Kidney (tissue), 13 donors: ENCODE measurements at regions not wholly inside any gene's neighbourhood (a gene's known extent, or its start where the extent isn't known, plus 50 kb on each side); places are given as distances from the start of the nearest gene placed in this dataset.
A peak's percentile ranks its signal among the peaks of the same experiment; 100 is the strongest.

Experiments
- DNase-seq, 5 donors: peaks; one replicate each; pipeline ENCODE4 v3.0.0-alpha.2; 2013 to 2020
- FAIRE-seq: peaks from 2 replicates; lab custom pipeline; 2012; peaks lifted over from hg19 to GRCh38; lab: Jason Lieb, UNC
- H3K27ac ChIP-seq, 2 donors: one replicate each; pipeline ENCODE4 v1.7.0; 2013; ENCODE audit warnings: low read depth in 2 of 2, low read length in 2 of 2, inconsistent platforms in 1 of 2
- H3K27me3 ChIP-seq: one replicate; pipeline ENCODE4 v1.7.1; 2013; ENCODE audit warnings: low read length, inconsistent platforms; ENCODE audit not compliant: control insufficient read depth, insufficient read depth
- H3K36me3 ChIP-seq, 3 donors: one replicate each; pipeline versions ENCODE4 v1.7.0 to v1.7.1; 2013; ENCODE audit warnings: low read length in 3 of 3, control low read depth in 1 of 3, inconsistent platforms in 1 of 3; ENCODE audit not compliant: insufficient read depth in 3 of 3, control insufficient read depth in 2 of 3
- H3K4me1 ChIP-seq, 3 donors: one replicate each; pipeline versions ENCODE4 v1.7.0 to v1.7.1; 2013; ENCODE audit warnings: low read length in 3 of 3, inconsistent platforms in 1 of 3, low read depth in 1 of 3; ENCODE audit not compliant: control insufficient read depth in 2 of 3, insufficient read depth in 2 of 3
- H3K4me3 ChIP-seq, 3 donors: one replicate each; pipeline versions ENCODE4 v1.7.0 to v1.8.1; 2013; ENCODE audit warnings: low read length in 3 of 3, control low read depth in 1 of 3, inconsistent platforms in 1 of 3
- H3K9ac ChIP-seq, 3 donors: one replicate each; pipeline versions ENCODE4 v1.7.0 to v1.7.1; 2013; ENCODE audit warnings: low read length in 3 of 3, control low read depth in 1 of 3, inconsistent platforms in 1 of 3
- H3K9me3 ChIP-seq, 3 donors: one replicate each; pipeline versions ENCODE4 v1.7.0 to v1.7.1; 2013; ENCODE audit warnings: low read length in 3 of 3, control low read depth in 1 of 3, inconsistent platforms in 1 of 3; ENCODE audit not compliant: control insufficient read depth in 2 of 3, insufficient read depth in 1 of 3
- intact Hi-C: fragments of 100-400 bp; cut with DNase I; formaldehyde crosslinking; loops from one replicate; pipeline ENCODE4 v1.11.1; 2022
- TF ChIP-seq, protein P1 (sequence below): IDR thresholded peaks from 3 replicates; pipeline ENCODE4 v1.5.1; 2012; ENCODE audit warnings: mild to moderate bottlenecking, moderate library complexity, borderline replicate concordance; ENCODE audit not compliant: insufficient read depth; ENCODE audit errors: extremely low read depth
- donor health status: control.
- donor health status: control.
- donor health status: control.
- donor health status: control.
- donor health status: control.
- donor health status: DM: yes; HTN: yes; CAD: no.
- donor health status: Normal renal cell carcinoma (clear cell type).

GRCh38 chr7:19587291-19587690 is 121.5 kb downstream of the POLR1F start:
- Histone ChIP-seq H3K4me1 (no peaks in the 10 kb centered on the region), H3K9ac (no peak overlapping the region), H3K36me3 (no peaks in the 10 kb centered on the region), H3K27me3 (no peaks in the 10 kb centered on the region), H3K9me3 (no peaks in the 10 kb centered on the region), H3K27ac (no peak overlapping the region), H3K4me3 (no peak overlapping the region)
- TF ChIP-seq, protein P1, sequence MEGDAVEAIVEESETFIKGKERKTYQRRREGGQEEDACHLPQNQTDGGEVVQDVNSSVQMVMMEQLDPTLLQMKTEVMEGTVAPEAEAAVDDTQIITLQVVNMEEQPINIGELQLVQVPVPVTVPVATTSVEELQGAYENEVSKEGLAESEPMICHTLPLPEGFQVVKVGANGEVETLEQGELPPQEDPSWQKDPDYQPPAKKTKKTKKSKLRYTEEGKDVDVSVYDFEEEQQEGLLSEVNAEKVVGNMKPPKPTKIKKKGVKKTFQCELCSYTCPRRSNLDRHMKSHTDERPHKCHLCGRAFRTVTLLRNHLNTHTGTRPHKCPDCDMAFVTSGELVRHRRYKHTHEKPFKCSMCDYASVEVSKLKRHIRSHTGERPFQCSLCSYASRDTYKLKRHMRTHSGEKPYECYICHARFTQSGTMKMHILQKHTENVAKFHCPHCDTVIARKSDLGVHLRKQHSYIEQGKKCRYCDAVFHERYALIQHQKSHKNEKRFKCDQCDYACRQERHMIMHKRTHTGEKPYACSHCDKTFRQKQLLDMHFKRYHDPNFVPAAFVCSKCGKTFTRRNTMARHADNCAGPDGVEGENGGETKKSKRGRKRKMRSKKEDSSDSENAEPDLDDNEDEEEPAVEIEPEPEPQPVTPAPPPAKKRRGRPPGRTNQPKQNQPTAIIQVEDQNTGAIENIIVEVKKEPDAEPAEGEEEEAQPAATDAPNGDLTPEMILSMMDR = no peak
- DNase-seq (no peak), FAIRE-seq (no peak)
- intact Hi-C loops = no loop called here

- Histone ChIP-seq H3K36me3 (no peaks in the 10 kb centered on the region), H3K4me3 (no peak overlapping the region), H3K27me3 (no peaks in the 10 kb centered on the region), H3K9me3 (no peaks in the 10 kb centered on the region), H3K9ac (no peak overlapping the region), H3K4me1 (no peaks in the 10 kb centered on the region), H3K27ac (no peak overlapping the region)
- TF ChIP-seq, protein P1 = no peak
- no peak for FAIRE-seq
- intact Hi-C loops = no loop called here
- no peak for DNase-seq
Measured at GRCh38 chr7:19585761-19586160, 123.1 kb downstream of the POLR1F start.

DNA sequence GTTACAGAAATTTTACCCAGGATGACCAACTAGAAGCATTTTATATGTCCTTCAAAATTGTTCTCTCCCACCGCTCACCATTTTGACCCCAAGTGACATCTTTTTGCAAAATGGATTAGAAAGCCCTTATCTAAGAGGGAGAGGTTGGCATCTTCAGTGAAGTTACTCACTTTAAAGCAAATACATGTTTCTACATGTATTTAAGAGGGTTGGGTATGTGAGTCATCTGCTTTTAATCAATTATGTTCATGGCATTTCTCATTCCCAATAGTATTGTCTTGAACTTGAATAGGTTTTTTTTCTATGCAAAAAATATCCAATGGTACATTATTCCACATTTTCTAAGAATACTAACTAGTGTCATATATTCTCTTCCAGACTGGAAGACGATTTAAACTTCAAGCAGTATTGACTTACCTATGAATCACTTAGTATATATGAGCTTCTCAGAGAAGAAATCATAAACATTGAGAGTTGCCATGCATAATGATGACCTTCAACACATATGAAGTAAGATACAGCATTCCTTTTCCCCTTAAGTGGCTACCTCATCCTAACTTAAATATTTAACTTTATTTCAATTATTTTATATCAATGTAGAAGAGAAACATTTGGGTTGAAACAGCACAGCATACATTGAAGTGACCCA is 132.8 kb downstream of the POLR1F start:
- Histone ChIP-seq H3K27me3 (no peaks in the 10 kb centered on the region), H3K27ac (no peak overlapping the region), H3K9ac (no peak overlapping the region), H3K9me3 (no peaks in the 10 kb centered on the region), H3K4me1 (no peaks in the 10 kb centered on the region), H3K36me3 (no peaks in the 10 kb centered on the region), H3K4me3 (no peak overlapping the region)
- no peak for DNase-seq
- TF ChIP-seq, protein P1 = no peak
- intact Hi-C loops = no loop called here
- FAIRE-seq = no peak

- no peak overlapping the region for H3K27ac ChIP-seq
- H3K4me1 ChIP-seq = no peaks in the 10 kb centered on the region
- no peaks in the 10 kb centered on the region for H3K27me3 ChIP-seq
- intact Hi-C loops = no loop called here
- no peak overlapping the region for H3K9ac ChIP-seq
- no peaks in the 10 kb centered on the region for H3K36me3 ChIP-seq
- peak in 2 of 5 donors; percentile 28 to 73 for DNase-seq
- TF ChIP-seq, protein P1 = no peak
- no peaks in the 10 kb centered on the region for H3K9me3 ChIP-seq
- H3K4me3 ChIP-seq = no peak overlapping the region
- no peak for FAIRE-seq
Measured at GRCh38 chr7:19574131-19574530, 134.7 kb downstream of the POLR1F start.
